RWPE2 (cell line): ENCODE measurements at regions not wholly inside any gene's neighbourhood (a gene's known extent, or its start where the extent isn't known, plus 50 kb on each side); places are given as distances from the start of the nearest gene placed in this dataset.

Experiments
- ATAC-seq: fragments of 200-7000 bp; cut with Tn5 transposase; 3 replicates; pipeline ENCODE4 v1.9.1; 2021; ENCODE audit warnings: low read depth
- DNase-seq: peaks from one replicate; pipeline ENCODE4 v3.0.0-alpha.2; 2020; ENCODE audit warnings: low spot score
- H3K27ac ChIP-seq: fragments of 450-650 bp; 2 replicates; pipeline ENCODE4 v1.5.1; 2017; ENCODE audit warnings: mild to moderate bottlenecking; ENCODE audit not compliant: poor library complexity, severe bottlenecking
- H3K27me3 ChIP-seq: fragments of 250-450 bp; sonication (Bioruptor Pico); 2 replicates; pipeline ENCODE4 v1.5.1; 2021; ENCODE audit warnings: mild to moderate bottlenecking, moderate library complexity; ENCODE audit not compliant: insufficient read depth, poor library complexity, severe bottlenecking
- H3K36me3 ChIP-seq: fragments of 250-450 bp; sonication (Bioruptor Pico); 2 replicates; pipeline ENCODE4 v1.5.1; 2020; ENCODE audit warnings: low read depth, mild to moderate bottlenecking, moderate library complexity
- H3K4me1 ChIP-seq: fragments of 250-450 bp; sonication (Bioruptor Pico); 2 replicates; pipeline ENCODE4 v1.5.1; 2021; ENCODE audit warnings: mild to moderate bottlenecking, moderate library complexity; ENCODE audit not compliant: insufficient read depth, poor library complexity, severe bottlenecking
- H3K4me3 ChIP-seq: fragments of 250-450 bp; sonication (Bioruptor Pico); 2 replicates; pipeline ENCODE4 v1.5.1; 2021; ENCODE audit warnings: mild to moderate bottlenecking, moderate library complexity; ENCODE audit not compliant: severe bottlenecking
- H3K9me3 ChIP-seq: fragments of 250-450 bp; sonication (Bioruptor Pico); 2 replicates; pipeline ENCODE4 v1.5.1; 2021; ENCODE audit warnings: mild to moderate bottlenecking, moderate library complexity; ENCODE audit not compliant: severe bottlenecking
- CTCF ChIP-seq: fragments of 450-650 bp; IDR thresholded peaks from one replicate; pipeline ENCODE4 v1.5.1; 2017; ENCODE audit warnings: mild to moderate bottlenecking, moderate library complexity; ENCODE audit not compliant: poor library complexity, severe bottlenecking

- no peak for TF ChIP-seq CTCF
- H3K27ac ChIP-seq, result no peak overlapping the region
- H3K9me3 ChIP-seq, result no peaks in the 10 kb centered on the region
- H3K4me3 ChIP-seq, result no peak overlapping the region
- H3K36me3 ChIP-seq, result no peaks in the 10 kb centered on the region
- ATAC-seq, result no peak
- no peak for DNase-seq
- H3K4me1 ChIP-seq, result no peaks in the 10 kb centered on the region
- peaks cover 54% of the 10 kb centered on the region for H3K27me3 ChIP-seq
Observed at GRCh38 chr1:13890766-13891165, 190.8 kb downstream of the PRDM2 start.

- Histone ChIP-seq H3K4me3 (no peak overlapping the region), H3K4me1 (no peaks in the 10 kb centered on the region), H3K36me3 (no peaks in the 10 kb centered on the region), H3K9me3 (no peaks in the 10 kb centered on the region), H3K27me3 (peaks cover 52% of the 10 kb centered on the region), H3K27ac (no peak overlapping the region)
- TF ChIP-seq CTCF, result no peak
- no peak for DNase-seq
- no peak for ATAC-seq
Observed at GRCh38 chr1:13892198-13892597, 192.2 kb downstream of the PRDM2 start.

GRCh38 chr1:13892671-13893325 lies 192.8 kb downstream of the PRDM2 start:
- TF ChIP-seq CTCF, result no peak
- H3K36me3 ChIP-seq, result no peaks in the 10 kb centered on the region
- peaks cover 50% of the 10 kb centered on the region for H3K27me3 ChIP-seq
- H3K27ac ChIP-seq, result no peak overlapping the region
- DNase-seq (no peak), ATAC-seq (peak; percentile 67; the same call in 2 of the 3 replicates)
- no peaks in the 10 kb centered on the region for H3K9me3 ChIP-seq
- peak overlapping the region; percentile 17 for H3K4me3 ChIP-seq
- no peaks in the 10 kb centered on the region for H3K4me1 ChIP-seq

- Histone ChIP-seq H3K27me3 (peaks cover 46% of the 10 kb centered on the region), H3K4me3 (peak overlapping the region; percentile 17), H3K4me1 (no peaks in the 10 kb centered on the region), H3K9me3 (no peaks in the 10 kb centered on the region), H3K36me3 (no peaks in the 10 kb centered on the region), H3K27ac (no peak overlapping the region)
- ATAC-seq, result no peak
- no peak for DNase-seq
- TF ChIP-seq CTCF, result no peak
Observed at GRCh38 chr1:13893409-13893821, 193.4 kb downstream of the PRDM2 start.

- TF ChIP-seq CTCF, result no peak
Observed at GRCh38 chr1:13896932-13897331, 196.9 kb downstream of the PRDM2 start.

More at GRCh38 chr1:13896932-13897331, 196.9 kb downstream of the PRDM2 start:
- Histone ChIP-seq H3K36me3 (no peaks in the 10 kb centered on the region), H3K27ac (no peak overlapping the region), H3K4me1 (peaks cover 4% of the 10 kb centered on the region), H3K9me3 (no peaks in the 10 kb centered on the region), H3K27me3 (peaks cover 31% of the 10 kb centered on the region), H3K4me3 (no peak overlapping the region)
- DNase-seq, result no peak
- no peak for ATAC-seq
